Thymus (tissue), 11 donors: ENCODE measurements at regions not wholly inside any gene's neighbourhood (a gene's known extent, or its start where the extent isn't known, plus 50 kb on each side); places are given as distances from the start of the nearest gene placed in this dataset.

ENCODE experiments used
- DNase-seq, 9 donors: peaks; one replicate each; pipeline ENCODE4 v3.0.0-alpha.2; 2013; ENCODE audit warnings: low spot score in 9 of 9, low read depth in 6 of 9, missing footprints in 1 of 9
- H3K27ac ChIP-seq, 2 donors: one replicate each; pipeline ENCODE4 v1.5.1; 2013; ENCODE audit warnings: control low read depth in 1 of 2, low read depth in 1 of 2, low read length in 1 of 2, mild to moderate bottlenecking in 1 of 2, moderate library complexity in 1 of 2
- H3K27me3 ChIP-seq, 2 donors: one replicate each; pipeline ENCODE4 v1.5.1; 2013; ENCODE audit warnings: low read length in 1 of 2; ENCODE audit not compliant: control insufficient read depth in 2 of 2, insufficient read depth in 1 of 2
- H3K36me3 ChIP-seq, 2 donors: one replicate each; pipeline ENCODE4 v1.5.1; 2013; ENCODE audit warnings: low read length in 1 of 2, mild to moderate bottlenecking in 1 of 2, moderate library complexity in 1 of 2; ENCODE audit not compliant: control insufficient read depth in 2 of 2, insufficient read depth in 2 of 2
- H3K4me1 ChIP-seq, 2 donors: one replicate each; pipeline ENCODE4 v1.5.1; 2013; ENCODE audit warnings: low read length in 2 of 2; ENCODE audit not compliant: control insufficient read depth in 2 of 2, insufficient read depth in 2 of 2
- H3K4me3 ChIP-seq, 2 donors: one replicate each; pipeline ENCODE4 v1.5.1; 2013; ENCODE audit warnings: low read length in 2 of 2, control low read depth in 1 of 2, mild to moderate bottlenecking in 1 of 2
- H3K9me3 ChIP-seq, 2 donors: one replicate each; pipeline ENCODE4 v1.5.1; 2013; ENCODE audit warnings: low read length in 1 of 2, mild to moderate bottlenecking in 1 of 2; ENCODE audit not compliant: control insufficient read depth in 2 of 2, insufficient read depth in 1 of 2
- WGBS: extraction: QIAGEN DNeasy Blood & Tissue Kit; methylation state at CpG from one replicate; pipeline ENCODE4 v1.1.7; 2013; 5-methylcytosine and 5-hydroxymethylcytosine counted together
- donor health status: healthy.

DNA sequence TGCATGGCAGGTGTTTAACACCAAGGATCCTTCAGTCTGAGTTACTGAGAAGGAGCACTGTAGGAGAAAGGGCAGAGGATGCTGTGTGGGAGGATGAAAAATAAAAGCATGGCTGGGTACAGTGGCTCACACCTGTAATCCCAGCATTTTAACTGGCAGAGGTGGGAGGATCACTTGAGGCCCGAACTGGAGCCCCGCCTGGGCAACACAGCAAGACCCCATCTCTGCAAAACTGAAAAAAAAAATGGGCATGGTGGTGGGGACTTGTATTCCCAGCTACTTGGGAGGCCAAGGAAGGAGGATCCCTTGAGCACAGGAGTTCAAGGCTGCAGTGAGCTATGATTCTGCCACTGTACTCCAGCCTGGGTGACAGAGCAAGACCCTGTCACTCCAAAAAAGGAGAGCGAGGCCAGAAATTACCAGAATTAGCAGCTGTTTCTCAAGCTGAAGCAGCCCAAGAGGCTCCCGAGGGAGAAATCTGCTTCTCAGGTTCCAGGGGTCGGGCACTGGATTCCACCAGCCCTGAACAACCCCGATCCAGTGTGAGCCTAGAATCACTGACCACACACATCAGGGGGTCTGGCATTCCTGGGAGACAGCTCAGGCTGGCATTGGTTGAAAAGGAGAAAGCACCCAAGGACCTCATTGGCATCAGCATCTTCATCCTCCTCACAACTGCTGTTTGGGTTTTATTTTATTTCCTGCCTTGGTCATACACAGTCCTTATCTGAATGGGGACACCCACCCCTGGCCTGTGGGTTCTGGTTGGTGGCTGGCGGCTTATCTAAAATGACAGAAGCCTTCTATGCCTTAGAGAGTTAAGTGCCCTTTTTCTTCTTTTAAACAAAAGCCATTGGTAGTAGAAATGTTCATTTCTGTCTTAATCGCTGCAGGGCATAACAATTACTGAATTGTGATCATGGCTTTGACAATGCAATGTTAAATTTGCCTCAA is 66.3 kb upstream of the TRIM2 start:
- H3K27ac ChIP-seq = no peak overlapping the region
- no peaks in the 10 kb centered on the region for H3K9me3 ChIP-seq
- H3K36me3 ChIP-seq = no peaks in the 10 kb centered on the region
- DNase-seq = no peak
- no peak overlapping the region for H3K4me3 ChIP-seq
- 80% methylated on average over 8 of the region's 8 CpGs for WGBS
- H3K4me1 ChIP-seq = no peaks in the 10 kb centered on the region
- H3K27me3 ChIP-seq = no peaks in the 10 kb centered on the region

DNA sequence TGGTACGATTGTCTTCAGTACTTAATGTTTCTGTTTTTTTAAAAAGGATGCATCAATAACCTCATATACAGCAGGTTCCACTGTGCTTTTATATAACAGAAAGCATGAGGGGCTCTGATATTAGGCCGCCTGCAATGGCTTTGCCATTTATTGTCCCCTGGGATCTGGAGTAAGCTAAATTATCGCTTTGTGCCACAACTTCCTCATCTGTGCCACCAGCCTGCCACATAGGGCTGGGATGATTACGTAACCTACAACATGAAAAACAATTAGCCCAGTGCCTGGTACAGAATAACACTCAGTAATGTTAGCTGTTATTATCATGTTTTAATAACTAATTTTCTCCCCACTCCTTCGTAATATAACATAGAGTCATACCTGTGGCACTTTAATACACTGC is 65.5 kb upstream of the TRIM2 start:
- DNase-seq = no peak
- no peaks in the 10 kb centered on the region for H3K9me3 ChIP-seq
- no peaks in the 10 kb centered on the region for H3K4me1 ChIP-seq
- no peak overlapping the region for H3K27ac ChIP-seq
- no peaks in the 10 kb centered on the region for H3K27me3 ChIP-seq
- H3K4me3 ChIP-seq = no peak overlapping the region
- no peaks in the 10 kb centered on the region for H3K36me3 ChIP-seq
- 41% methylated on average over 5 of the region's 5 CpGs for whole genome bisulfite sequencing

DNA sequence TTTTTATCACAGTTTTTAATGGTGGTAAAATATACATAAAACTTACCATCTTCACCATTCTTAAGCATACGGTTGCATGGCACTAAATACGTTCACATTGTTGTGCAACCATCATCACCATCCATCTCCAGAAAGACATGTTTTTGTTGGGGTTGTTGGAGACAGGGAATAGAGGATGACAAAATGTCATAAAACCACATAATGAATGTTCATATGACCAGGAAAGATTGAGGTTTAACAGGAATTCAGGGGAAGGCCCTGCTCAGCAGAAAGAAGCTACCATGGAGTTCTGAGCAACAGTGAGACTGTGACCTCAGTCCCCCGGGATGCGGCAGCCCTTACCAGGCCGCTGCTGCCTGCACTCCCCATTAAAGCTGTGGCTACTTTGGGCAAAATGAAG is 63.9 kb upstream of the TRIM2 start:
- H3K27me3 ChIP-seq = no peaks in the 10 kb centered on the region

DNA sequence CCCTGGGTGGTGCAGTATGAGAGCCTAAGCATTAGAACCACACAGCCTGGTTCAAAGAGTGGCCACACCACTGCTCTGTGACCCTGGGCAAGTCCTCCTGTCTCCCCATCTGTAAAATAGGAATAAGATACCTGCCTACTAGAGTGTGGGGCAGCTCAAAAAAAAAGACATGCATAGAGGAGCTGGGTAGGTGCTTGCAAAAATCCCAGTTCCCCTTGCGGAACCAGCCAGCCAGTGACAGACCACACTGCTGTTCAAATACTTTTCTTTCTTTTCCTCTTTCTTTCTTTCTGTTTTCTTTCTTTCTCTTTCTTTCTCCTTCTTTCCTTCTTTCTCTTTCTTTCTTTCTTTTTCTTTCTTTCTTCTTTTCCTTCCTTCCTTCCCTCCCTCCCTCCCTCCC is 63.0 kb upstream of the TRIM2 start:
- WGBS = 98% methylated on average over 1 of the region's 1 CpG
- Histone ChIP-seq H3K4me3 (no peak overlapping the region), H3K36me3 (no peaks in the 10 kb centered on the region), H3K4me1 (no peaks in the 10 kb centered on the region), H3K27ac (no peak overlapping the region), H3K9me3 (no peaks in the 10 kb centered on the region), H3K27me3 (no peaks in the 10 kb centered on the region)
- no peak for DNase-seq

More for the DNA sequence above, 63.9 kb upstream of the TRIM2 start:
- Histone ChIP-seq H3K36me3 (no peaks in the 10 kb centered on the region), H3K4me3 (no peak overlapping the region), H3K27ac (no peak overlapping the region), H3K9me3 (no peaks in the 10 kb centered on the region), H3K4me1 (no peaks in the 10 kb centered on the region)
- 96% methylated on average over 5 of the region's 5 CpGs for WGBS
- no peak for DNase-seq

DNA sequence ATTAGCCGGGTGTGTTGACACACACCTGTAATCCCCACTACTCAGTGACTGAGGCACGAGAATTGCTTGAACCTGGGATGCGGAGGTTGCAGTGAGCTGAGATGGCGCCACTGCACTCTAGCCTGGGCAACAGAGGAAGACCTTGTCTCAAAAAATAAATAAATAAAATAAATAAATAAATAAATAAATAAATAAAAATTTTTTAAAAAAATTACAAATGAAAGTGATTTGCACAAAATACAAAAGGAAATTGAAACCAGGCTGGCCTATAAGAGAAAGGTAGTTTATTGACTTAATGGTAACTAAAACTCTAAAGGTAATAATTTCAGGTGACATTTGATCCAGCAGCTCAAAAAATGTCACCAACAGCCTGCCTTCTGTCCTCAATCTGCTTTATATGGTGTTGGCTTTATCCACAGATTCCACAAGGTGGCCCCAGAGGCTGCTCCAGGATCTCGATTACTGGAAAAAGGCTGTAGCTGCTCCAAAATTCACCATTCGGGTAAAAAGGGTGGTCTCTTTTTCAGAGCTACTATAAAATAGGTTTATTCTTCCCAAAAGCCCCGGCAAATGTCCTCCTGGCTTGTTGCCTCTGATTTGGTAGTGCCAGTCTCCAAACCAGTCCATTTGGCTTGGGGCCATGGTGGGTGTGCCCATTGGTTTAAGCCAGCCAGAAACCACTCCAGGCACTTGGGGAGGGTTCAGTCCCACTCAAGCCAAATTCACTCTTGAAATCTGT is 61.4 kb upstream of the TRIM2 start:
- DNase-seq = peak in 3 of 9 donors; percentile 50 to 79 (median 65)

DNA sequence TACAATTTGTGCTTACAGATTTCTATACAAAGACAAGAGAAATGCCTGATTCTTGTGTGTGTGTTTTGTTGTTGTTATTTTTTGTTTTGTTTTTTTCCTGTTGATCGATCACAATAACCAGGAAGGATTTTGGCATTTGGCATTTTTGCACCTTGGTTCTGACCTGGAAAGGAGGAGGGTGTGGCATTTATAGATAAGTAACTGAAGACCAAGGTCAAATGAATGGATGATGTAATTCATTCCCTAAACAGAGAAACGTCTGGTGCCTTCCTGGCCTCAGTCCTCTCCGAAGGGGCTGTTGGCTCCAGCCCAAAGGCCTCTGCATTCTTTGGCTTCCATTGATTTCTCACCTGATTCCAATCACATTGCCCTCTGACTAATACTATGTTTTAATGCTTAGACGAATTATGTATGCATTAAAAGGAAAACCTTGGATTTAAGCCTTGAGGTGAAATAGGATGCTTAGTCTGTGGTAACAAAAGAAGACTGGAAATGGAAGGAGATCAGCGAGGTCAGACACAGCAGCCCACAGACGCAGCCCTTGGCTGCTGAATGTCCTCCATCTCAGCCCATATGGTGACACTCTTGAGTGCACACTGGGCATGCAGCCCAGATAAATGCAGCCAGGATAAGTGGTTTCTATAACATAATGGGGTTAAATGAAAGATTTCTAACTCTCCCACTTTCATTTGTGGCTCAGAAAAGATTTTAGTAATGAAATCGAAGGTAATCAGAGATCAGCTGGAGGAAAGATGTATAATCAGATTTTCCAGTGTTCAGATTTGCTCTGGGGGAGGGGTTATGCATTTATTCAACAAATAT is 60.5 kb upstream of the TRIM2 start:
- WGBS = 71% methylated on average over 7 of the region's 7 CpGs
- no peaks in the 10 kb centered on the region for H3K9me3 ChIP-seq
- no peak for DNase-seq
- no peak overlapping the region for H3K27ac ChIP-seq
- H3K4me1 ChIP-seq = no peaks in the 10 kb centered on the region
- H3K27me3 ChIP-seq = no peaks in the 10 kb centered on the region
- H3K36me3 ChIP-seq = no peaks in the 10 kb centered on the region
- H3K4me3 ChIP-seq = no peak overlapping the region

More for the DNA sequence above, 61.4 kb upstream of the TRIM2 start:
- WGBS = 55% methylated on average over 7 of the region's 7 CpGs
- Histone ChIP-seq H3K4me1 (no peaks in the 10 kb centered on the region), H3K9me3 (no peaks in the 10 kb centered on the region), H3K4me3 (no peak overlapping the region), H3K27ac (no peak overlapping the region), H3K36me3 (no peaks in the 10 kb centered on the region), H3K27me3 (no peaks in the 10 kb centered on the region)

DNA sequence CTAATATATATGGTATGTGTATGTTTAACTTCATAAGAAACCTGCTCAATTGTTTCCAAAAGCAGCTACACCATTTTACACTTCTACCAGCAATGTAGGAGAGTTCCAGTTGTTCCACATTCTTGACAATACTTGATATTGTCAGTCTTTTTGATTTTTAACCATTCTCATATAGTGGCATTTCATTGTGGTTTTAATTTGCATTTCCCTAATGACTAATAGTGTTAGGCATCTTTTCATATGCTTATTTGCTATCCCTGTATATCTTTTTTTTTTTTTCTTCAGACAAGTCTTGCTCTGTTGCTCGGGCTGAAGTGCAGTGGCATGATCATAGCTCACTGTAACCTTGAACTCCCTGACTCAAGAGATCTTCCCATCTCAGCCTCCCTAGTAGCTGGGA is 58.2 kb upstream of the TRIM2 start:
- Histone ChIP-seq H3K27ac (no peak overlapping the region), H3K27me3 (no peaks in the 10 kb centered on the region), H3K36me3 (no peaks in the 10 kb centered on the region), H3K9me3 (no peaks in the 10 kb centered on the region), H3K4me3 (no peak overlapping the region), H3K4me1 (no peaks in the 10 kb centered on the region)
- no peak for DNase-seq
- WGBS = 97% methylated on average over 1 of the region's 1 CpG

DNA sequence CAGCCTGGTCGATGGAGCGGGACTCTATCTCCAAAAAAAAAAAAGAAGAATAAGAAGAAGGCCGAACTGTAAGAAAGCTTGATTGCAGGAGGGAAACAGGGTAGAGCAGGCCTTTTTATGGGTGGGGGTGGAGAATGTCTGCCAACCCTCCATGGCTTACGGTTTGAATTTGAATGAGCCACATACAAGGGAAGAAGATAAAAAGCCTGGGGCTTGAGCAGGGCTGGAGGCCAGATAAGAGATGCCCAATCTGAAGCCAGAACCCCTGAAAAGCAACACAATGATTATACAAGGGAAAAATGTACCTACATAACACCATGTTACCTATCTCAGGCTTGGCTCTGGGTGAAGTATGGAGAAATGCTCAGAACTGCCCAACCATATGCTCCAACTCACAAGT is 57.3 kb upstream of the TRIM2 start:
- Histone ChIP-seq H3K9me3 (no peaks in the 10 kb centered on the region), H3K27ac (no peak overlapping the region), H3K27me3 (peaks cover 0 to 3% of the 10 kb centered on the region in 2 donors), H3K36me3 (no peaks in the 10 kb centered on the region), H3K4me3 (no peak overlapping the region), H3K4me1 (peaks cover 0 to 4% of the 10 kb centered on the region in 2 donors)
- no peak for DNase-seq
- over 99% methylated on average over 4 of the region's 4 CpGs for WGBS
